K562 (cell line): ENCODE measurements at regions not wholly inside any gene's neighbourhood (a gene's known extent, or its start where the extent isn't known, plus 50 kb on each side); places are given as distances from the start of the nearest gene placed in this dataset.

Experiments
- ATAC-seq: fragments of 200-7000 bp; cut with Tn5 transposase; 3 replicates; pipeline ENCODE4 v1.9.1; 2020; ENCODE audit warnings: moderate library complexity
- BruUV-seq: library from RNA; stranded (reverse); fragments of 400-500 nt; replicated peaks from 2 replicates; lab custom pipeline; 2021; lab: Mats Ljungman, UMichigan
- CTCF ChIA-PET: fragments of 300-600 bp; formaldehyde crosslinking; extraction: SDS; loops from one replicate; lab custom pipeline; 2021; ENCODE audit warnings: low intra/inter-chr PET ratio; lab: Yijun Ruan, JAX
- POLR2A ChIA-PET: fragments of 300-600, 350-650 bp; sonication (Branson Sonifier 250); formaldehyde crosslinking; extraction: SDS; loops from one replicate; lab custom pipeline; 2021; ENCODE audit warnings: antibody characterized with exemption, inconsistent platforms; lab: Yijun Ruan, JAX
- DNase-seq, 4 experiments: peaks; one replicate each; pipeline versions ENCODE4 v3.0.0 to v3.0.0-alpha.2; 2011 to 2018; ENCODE audit warnings: low spot score in 3 of 4, mixed read lengths in 3 of 4; ENCODE audit errors: extremely low read depth in 1 of 4
- FAIRE-seq: peaks from 2 replicates; lab custom pipeline; 2011; peaks lifted over from hg19 to GRCh38; lab: Jason Lieb, UNC
- H2AFZ ChIP-seq: 2 replicates; pipeline ENCODE4 v1.6.0; 2011; ENCODE audit warnings: low read depth, low read length, control low read depth, inconsistent platforms
- H3K27ac ChIP-seq: fragments of 200-600 bp; 3 replicates; pipeline ENCODE4 v1.8.0; 2011; ENCODE audit warnings: low read depth, mild to moderate bottlenecking, control low read depth, inconsistent platforms, low read length, moderate library complexity, mixed read lengths; ENCODE audit errors: extremely low read depth
- H3K27me3 ChIP-seq, 2 experiments: fragments of 300-600 bp in 1 of 2; 2 replicates in 1 of 2; 3 replicates in 1 of 2; pipeline versions ENCODE4 v1.6.0 to v1.8.0; 2011; ENCODE audit warnings: inconsistent platforms in 2 of 2, low read length in 2 of 2, mild to moderate bottlenecking in 1 of 2, mixed read lengths in 1 of 2, moderate library complexity in 1 of 2; ENCODE audit not compliant: control insufficient read depth in 2 of 2, insufficient read depth in 2 of 2
- H3K36me3 ChIP-seq: fragments of 300-600 bp; 3 replicates; pipeline ENCODE4 v1.8.0; 2011; ENCODE audit warnings: mild to moderate bottlenecking, low read length, inconsistent platforms; ENCODE audit not compliant: control insufficient read depth, insufficient read depth
- H3K4me1 ChIP-seq, 2 experiments: fragments of 200-600 bp in 1 of 2; replicated peaks in 1 of 2; 2 replicates in 1 of 2; 3 replicates in 1 of 2; pipeline versions ENCODE4 v1.5.1 to v1.8.0; 2011; ENCODE audit warnings: inconsistent platforms in 2 of 2, low read length in 2 of 2, mild to moderate bottlenecking in 1 of 2, mixed read lengths in 1 of 2, moderate library complexity in 1 of 2; ENCODE audit not compliant: control insufficient read depth in 2 of 2, insufficient read depth in 2 of 2
- H3K4me2 ChIP-seq: 2 replicates; pipeline ENCODE4 v1.6.1; 2011; ENCODE audit warnings: low read length, control low read depth, inconsistent platforms, mixed read lengths; ENCODE audit not compliant: insufficient read depth
- H3K4me3 ChIP-seq: fragments of 200-600 bp; sonication (generic), shearing (Covaris generic); 2 replicates; pipeline ENCODE4 v1.5.1; 2016; ENCODE audit warnings: control low read depth, inconsistent platforms
- H3K79me2 ChIP-seq: fragments of 200-600 bp; 3 replicates; pipeline ENCODE4 v1.8.0; 2011; ENCODE audit warnings: low read length, inconsistent platforms; ENCODE audit not compliant: control insufficient read depth, insufficient read depth
- H3K9ac ChIP-seq, 2 experiments: 2 replicates each; pipeline versions ENCODE4 v1.6.0 to v1.6.1; 2011; ENCODE audit warnings: low read depth in 2 of 2, low read length in 2 of 2, control low read depth in 1 of 2, inconsistent platforms in 1 of 2, mild to moderate bottlenecking in 1 of 2, mixed read lengths in 1 of 2; ENCODE audit not compliant: insufficient read depth in 1 of 2
- H3K9me1 ChIP-seq: one replicate; pipeline ENCODE4 v1.6.0; 2011; ENCODE audit warnings: inconsistent platforms, mild to moderate bottlenecking, low read length, moderate library complexity; ENCODE audit not compliant: control insufficient read depth, insufficient read depth
- H3K9me3 ChIP-seq: replicated peaks from 2 replicates; pipeline ENCODE4 v1.5.1; 2011; ENCODE audit warnings: low read depth, low read length, inconsistent platforms; ENCODE audit not compliant: control insufficient read depth, insufficient read depth
- H4K20me1 ChIP-seq: replicated peaks from 2 replicates; pipeline ENCODE4 v1.6.1; 2011; ENCODE audit warnings: low read length, inconsistent platforms, mixed read lengths; ENCODE audit not compliant: control insufficient read depth, insufficient read depth
- BRD9 ChIP-seq: fragments of 450-650 bp; IDR thresholded peaks from 2 replicates; pipeline ENCODE4 v1.6.1; 2018; ENCODE audit warnings: low read depth; ENCODE audit not compliant: partially characterized antibody
- C11orf30 ChIP-seq: fragments of 450-650 bp; IDR thresholded peaks from 2 replicates; pipeline ENCODE4 v1.6.1; 2016; ENCODE audit warnings: low read depth, mild to moderate bottlenecking
- GATA2 ChIP-seq: sonication (generic); formaldehyde crosslinking; IDR thresholded peaks from 2 replicates; pipeline ENCODE4 v1.4.0; 2020; ENCODE audit warnings: mild to moderate bottlenecking, missing genetic modification reagents
- HLTF ChIP-seq: fragments of 450-650 bp; IDR thresholded peaks from 2 replicates; pipeline ENCODE4 v1.6.1; 2016
- MEIS2 ChIP-seq: fragments of 450-650 bp; IDR thresholded peaks from 2 replicates; pipeline ENCODE4 v1.6.1; 2014; ENCODE audit warnings: mild to moderate bottlenecking; ENCODE audit not compliant: partially characterized antibody
- NUFIP1 ChIP-seq: fragments of 450-650 bp; IDR thresholded peaks from 2 replicates; pipeline ENCODE4 v1.6.1; 2018; ENCODE audit not compliant: partially characterized antibody
- RAD51 ChIP-seq: fragments of 450-650 bp; IDR thresholded peaks from 2 replicates; pipeline ENCODE4 v1.7.1; 2016; ENCODE audit warnings: low read depth, mild to moderate bottlenecking, borderline replicate concordance
- RBM22 ChIP-seq: fragments of 200-400 bp; formaldehyde crosslinking; IDR thresholded peaks from 2 replicates; pipeline ENCODE4 v1.6.1; 2018; ENCODE audit warnings: low read length, low read depth; ENCODE audit not compliant: poor library complexity, severe bottlenecking
- RHOXF2B ChIP-seq: fragments of 250-450 bp; sonication (Bioruptor Pico); conservative IDR thresholded peaks from 2 replicates; pipeline ENCODE4 v1.5.1; 2021
- SLC30A9 ChIP-seq: fragments of 250-450 bp; sonication (Bioruptor Pico); IDR thresholded peaks from 2 replicates; pipeline ENCODE4 v1.8.0; 2022; ENCODE audit warnings: mild to moderate bottlenecking, moderate library complexity
- SP2 ChIP-seq: IDR thresholded peaks from 2 replicates; pipeline ENCODE4 v1.6.1; 2011; ENCODE audit warnings: mild to moderate bottlenecking, low read depth, low read length, moderate library complexity; ENCODE audit not compliant: poor library complexity, severe bottlenecking; ENCODE audit errors: extremely low read depth
- TBP ChIP-seq: optimal IDR thresholded peaks from 2 replicates; pipeline ENCODE3; 2011; ENCODE audit warnings: low read depth, low read length, improper control_type of control experiment
- ZNF121 ChIP-seq: sonication (generic); formaldehyde crosslinking; conservative IDR thresholded peaks from 2 replicates; pipeline ENCODE4 v1.8.0; 2022; ENCODE audit warnings: missing genetic modification reagents
- ZSCAN32 ChIP-seq: fragments of 450-650 bp; formaldehyde crosslinking; IDR thresholded peaks from 2 replicates; pipeline ENCODE4 v1.4.0; 2020; ENCODE audit warnings: mild to moderate bottlenecking, moderate library complexity
- WGBS: fragments of 100-300 bp; shearing (Covaris generic); methylation state at CpG from one replicate; pipeline ENCODE4 v1.1.6; 2016; ENCODE audit warnings: low coverage, mixed read lengths; ENCODE audit not compliant: insufficient coverage; ENCODE audit errors: missing lambda C conversion rate; 5-methylcytosine and 5-hydroxymethylcytosine counted together
- in situ Hi-C: fragments of 300-500 bp; cut with MboI; formaldehyde crosslinking; loops from 4 replicates; pipeline ENCODE4 v1.15.0; 2018; ENCODE audit warnings: inconsistent platforms, mixed read lengths
- intact Hi-C: fragments of 100-400 bp; cut with micrococcal nuclease; formaldehyde crosslinking; loops from 2 replicates; pipeline ENCODE4 v1.14.2; 2022
- TF ChIP-seq, protein P1 (sequence below): fragments of 200-800 bp; sonication (Bioruptor generic); IDR thresholded peaks from 2 replicates; pipeline ENCODE4 v1.6.1; 2017; ENCODE audit warnings: missing genetic modification characterization, missing compliant biosample characterization
- TF ChIP-seq, protein P2 (sequence below): fragments of 250-450 bp; sonication (Bioruptor Pico); IDR thresholded peaks from 2 replicates; pipeline ENCODE4 v1.4.0; 2020; ENCODE audit warnings: mild to moderate bottlenecking, moderate library complexity
- TF ChIP-seq, protein P3 (sequence below): fragments of 250-450 bp; sonication (Bioruptor Pico); IDR thresholded peaks from 2 replicates; pipeline ENCODE4 v1.4.0; 2020; ENCODE audit warnings: borderline replicate concordance
- TF ChIP-seq, protein P4 (sequence below): fragments of 250-450 bp; sonication (Bioruptor Pico); IDR thresholded peaks from 2 replicates; pipeline ENCODE4 v1.5.0; 2020; ENCODE audit warnings: mild to moderate bottlenecking

DNA sequence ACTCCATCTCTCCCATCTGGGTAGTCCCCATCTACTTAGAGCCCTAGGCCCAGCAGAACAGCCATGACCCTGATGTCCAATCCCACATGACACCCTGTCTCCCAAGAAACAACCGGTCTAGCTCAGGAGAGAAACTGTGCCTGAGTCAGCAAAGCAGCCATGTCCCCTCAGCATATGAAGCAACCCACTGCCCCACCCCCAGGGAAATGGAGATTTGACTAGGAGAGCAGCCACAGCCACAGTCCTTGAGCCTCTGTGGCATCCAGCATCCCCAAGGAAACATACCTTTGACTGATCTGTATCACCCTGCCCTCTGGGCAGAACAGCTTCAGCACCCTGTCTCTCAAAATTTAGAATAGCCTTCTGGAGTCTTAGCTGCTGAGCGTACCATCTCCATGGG is 641.9 kb upstream of the FBXO33 start:
- FAIRE-seq (no peak), DNase-seq (no peak), ATAC-seq (no peak)
- POLR2A ChIA-PET: no interaction called here
- Histone ChIP-seq H3K79me2 (no peaks in the 10 kb centered on the region), H4K20me1 (no peaks in the 10 kb centered on the region), H3K4me1 (no peaks in the 10 kb centered on the region), H3K9me3 (no peaks in the 10 kb centered on the region), H3K4me2 (no peak overlapping the region), H3K27ac (no peak overlapping the region), H3K36me3 (no peaks in the 10 kb centered on the region), H3K9ac (no peak overlapping the region), H3K27me3 (no peaks in the 10 kb centered on the region), H3K9me1 (no peaks in the 10 kb centered on the region), H2AFZ (no peak overlapping the region), H3K4me3 (no peak overlapping the region)
- in situ Hi-C loops (no loop called here), intact Hi-C loops (no loop called here)
- WGBS: 0% methylated on average over 2 of the region's 2 CpGs
- CTCF ChIA-PET: no interaction called here
- BruUV-seq: no TSS peak
- TF ChIP-seq, protein P1, sequence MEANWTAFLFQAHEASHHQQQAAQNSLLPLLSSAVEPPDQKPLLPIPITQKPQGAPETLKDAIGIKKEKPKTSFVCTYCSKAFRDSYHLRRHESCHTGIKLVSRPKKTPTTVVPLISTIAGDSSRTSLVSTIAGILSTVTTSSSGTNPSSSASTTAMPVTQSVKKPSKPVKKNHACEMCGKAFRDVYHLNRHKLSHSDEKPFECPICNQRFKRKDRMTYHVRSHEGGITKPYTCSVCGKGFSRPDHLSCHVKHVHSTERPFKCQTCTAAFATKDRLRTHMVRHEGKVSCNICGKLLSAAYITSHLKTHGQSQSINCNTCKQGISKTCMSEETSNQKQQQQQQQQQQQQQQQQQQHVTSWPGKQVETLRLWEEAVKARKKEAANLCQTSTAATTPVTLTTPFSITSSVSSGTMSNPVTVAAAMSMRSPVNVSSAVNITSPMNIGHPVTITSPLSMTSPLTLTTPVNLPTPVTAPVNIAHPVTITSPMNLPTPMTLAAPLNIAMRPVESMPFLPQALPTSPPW (CRISPR knock-in tag): no peak
- TF ChIP-seq SLC30A9: no peak
- TF ChIP-seq MEIS2: no peak
- TF ChIP-seq ZNF121: no peak
- TF ChIP-seq, protein P2, sequence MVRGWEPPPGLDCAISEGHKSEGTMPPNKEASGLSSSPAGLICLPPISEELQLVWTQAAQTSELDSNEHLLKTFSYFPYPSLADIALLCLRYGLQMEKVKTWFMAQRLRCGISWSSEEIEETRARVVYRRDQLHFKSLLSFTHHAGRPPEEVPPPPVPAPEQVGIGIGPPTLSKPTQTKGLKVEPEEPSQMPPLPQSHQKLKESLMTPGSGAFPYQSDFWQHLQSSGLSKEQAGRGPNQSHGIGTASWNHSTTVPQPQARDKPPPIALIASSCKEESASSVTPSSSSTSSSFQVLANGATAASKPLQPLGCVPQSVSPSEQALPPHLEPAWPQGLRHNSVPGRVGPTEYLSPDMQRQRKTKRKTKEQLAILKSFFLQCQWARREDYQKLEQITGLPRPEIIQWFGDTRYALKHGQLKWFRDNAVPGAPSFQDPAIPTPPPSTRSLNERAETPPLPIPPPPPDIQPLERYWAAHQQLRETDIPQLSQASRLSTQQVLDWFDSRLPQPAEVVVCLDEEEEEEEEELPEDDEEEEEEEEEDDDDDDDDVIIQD (CRISPR knock-in tag): no peak
- no peak for TF ChIP-seq HLTF
- no peak for TF ChIP-seq GATA2 (CRISPR knock-in tag)
- TF ChIP-seq SP2: no peak
- TF ChIP-seq BRD9: no peak
- TF ChIP-seq RBM22: no peak
- no peak for TF ChIP-seq RHOXF2B
- TF ChIP-seq TBP: no peak
- no peak for TF ChIP-seq ZSCAN32 (CRISPR knock-in tag)
- TF ChIP-seq NUFIP1: no peak
- TF ChIP-seq, protein P3, sequence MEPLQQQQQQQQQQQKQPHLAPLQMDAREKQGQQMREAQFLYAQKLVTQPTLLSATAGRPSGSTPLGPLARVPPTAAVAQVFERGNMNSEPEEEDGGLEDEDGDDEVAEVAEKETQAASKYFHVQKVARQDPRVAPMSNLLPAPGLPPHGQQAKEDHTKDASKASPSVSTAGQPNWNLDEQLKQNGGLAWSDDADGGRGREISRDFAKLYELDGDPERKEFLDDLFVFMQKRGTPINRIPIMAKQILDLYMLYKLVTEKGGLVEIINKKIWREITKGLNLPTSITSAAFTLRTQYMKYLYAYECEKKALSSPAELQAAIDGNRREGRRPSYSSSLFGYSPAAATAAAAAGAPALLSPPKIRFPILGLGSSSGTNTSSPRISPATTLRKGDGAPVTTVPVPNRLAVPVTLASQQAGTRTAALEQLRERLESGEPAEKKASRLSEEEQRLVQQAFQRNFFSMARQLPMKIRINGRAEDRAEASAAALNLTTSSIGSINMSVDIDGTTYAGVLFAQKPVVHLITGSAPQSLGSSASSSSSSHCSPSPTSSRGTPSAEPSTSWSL: no peak
- TF ChIP-seq RAD51: no peak
- no peak for TF ChIP-seq C11orf30
- TF ChIP-seq, protein P4, sequence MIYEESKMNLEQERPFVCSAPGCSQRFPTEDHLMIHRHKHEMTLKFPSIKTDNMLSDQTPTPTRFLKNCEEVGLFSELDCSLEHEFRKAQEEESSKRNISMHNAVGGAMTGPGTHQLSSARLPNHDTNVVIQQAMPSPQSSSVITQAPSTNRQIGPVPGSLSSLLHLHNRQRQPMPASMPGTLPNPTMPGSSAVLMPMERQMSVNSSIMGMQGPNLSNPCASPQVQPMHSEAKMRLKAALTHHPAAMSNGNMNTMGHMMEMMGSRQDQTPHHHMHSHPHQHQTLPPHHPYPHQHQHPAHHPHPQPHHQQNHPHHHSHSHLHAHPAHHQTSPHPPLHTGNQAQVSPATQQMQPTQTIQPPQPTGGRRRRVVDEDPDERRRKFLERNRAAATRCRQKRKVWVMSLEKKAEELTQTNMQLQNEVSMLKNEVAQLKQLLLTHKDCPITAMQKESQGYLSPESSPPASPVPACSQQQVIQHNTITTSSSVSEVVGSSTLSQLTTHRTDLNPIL (CRISPR knock-in tag): no peak
